GM06990 (cell line): ENCODE measurements at regions not wholly inside any gene's neighbourhood (a gene's known extent, or its start where the extent isn't known, plus 50 kb on each side); places are given as distances from the start of the nearest gene placed in this dataset.

Experiments
- DNase-seq: peaks from one replicate; pipeline ENCODE4 v3.0.0-alpha.2; 2011; ENCODE audit not compliant: insufficient read length; ENCODE audit errors: extremely low read depth
- H3K27me3 ChIP-seq: replicated peaks from 2 replicates; pipeline ENCODE4 v1.6.0; 2011; ENCODE audit warnings: low read length; ENCODE audit not compliant: control insufficient read depth, insufficient read depth
- H3K36me3 ChIP-seq: 2 replicates; pipeline ENCODE4 v1.5.1; 2011; ENCODE audit warnings: low read length; ENCODE audit not compliant: control insufficient read depth, insufficient read depth
- H3K4me3 ChIP-seq: replicated peaks from 2 replicates; pipeline ENCODE4 v1.5.1; 2011; ENCODE audit warnings: low read depth, mild to moderate bottlenecking, control low read depth, low read length
- TF ChIP-seq, protein P1 (sequence below): IDR thresholded peaks from 2 replicates; pipeline ENCODE4 v1.5.1; 2011; ENCODE audit warnings: low read length, control low read depth, mild to moderate bottlenecking, inconsistent platforms; ENCODE audit not compliant: insufficient read depth, poor library complexity, severe bottlenecking

DNA sequence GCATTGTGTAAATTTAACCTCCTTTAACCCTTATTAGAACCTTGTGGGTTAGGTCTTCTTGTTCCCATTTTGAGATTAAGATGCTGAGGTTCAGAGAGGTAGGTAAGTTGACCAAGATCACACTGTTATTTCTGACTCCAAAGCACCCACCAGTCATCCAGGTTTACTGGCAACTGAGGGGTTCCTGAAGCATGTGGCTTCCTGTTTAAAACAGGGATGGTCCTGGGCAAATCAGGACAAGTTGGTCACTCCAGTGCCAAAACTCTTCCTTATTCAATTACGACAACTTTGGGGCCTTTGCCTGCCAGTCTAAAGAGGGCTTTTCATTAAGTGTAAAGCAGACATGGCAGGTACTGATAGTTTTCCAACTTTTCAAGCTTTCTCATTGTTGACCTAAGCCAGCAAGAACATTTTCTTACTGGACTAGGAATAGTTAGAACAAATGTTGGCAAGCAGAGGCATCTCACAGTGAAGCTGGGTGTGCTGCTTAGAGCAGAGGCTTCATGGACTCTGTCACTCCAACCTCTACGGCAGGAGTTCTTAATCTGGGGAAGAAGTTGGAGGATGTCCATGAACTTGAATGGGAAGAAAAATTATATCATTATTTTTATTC is 149.4 kb upstream of the ADAMTS9 start:
- H3K36me3 ChIP-seq = no peaks in the 10 kb centered on the region
- no peak overlapping the region for H3K4me3 ChIP-seq
- no peak for DNase-seq
- no peaks in the 10 kb centered on the region for H3K27me3 ChIP-seq
- TF ChIP-seq, protein P1, sequence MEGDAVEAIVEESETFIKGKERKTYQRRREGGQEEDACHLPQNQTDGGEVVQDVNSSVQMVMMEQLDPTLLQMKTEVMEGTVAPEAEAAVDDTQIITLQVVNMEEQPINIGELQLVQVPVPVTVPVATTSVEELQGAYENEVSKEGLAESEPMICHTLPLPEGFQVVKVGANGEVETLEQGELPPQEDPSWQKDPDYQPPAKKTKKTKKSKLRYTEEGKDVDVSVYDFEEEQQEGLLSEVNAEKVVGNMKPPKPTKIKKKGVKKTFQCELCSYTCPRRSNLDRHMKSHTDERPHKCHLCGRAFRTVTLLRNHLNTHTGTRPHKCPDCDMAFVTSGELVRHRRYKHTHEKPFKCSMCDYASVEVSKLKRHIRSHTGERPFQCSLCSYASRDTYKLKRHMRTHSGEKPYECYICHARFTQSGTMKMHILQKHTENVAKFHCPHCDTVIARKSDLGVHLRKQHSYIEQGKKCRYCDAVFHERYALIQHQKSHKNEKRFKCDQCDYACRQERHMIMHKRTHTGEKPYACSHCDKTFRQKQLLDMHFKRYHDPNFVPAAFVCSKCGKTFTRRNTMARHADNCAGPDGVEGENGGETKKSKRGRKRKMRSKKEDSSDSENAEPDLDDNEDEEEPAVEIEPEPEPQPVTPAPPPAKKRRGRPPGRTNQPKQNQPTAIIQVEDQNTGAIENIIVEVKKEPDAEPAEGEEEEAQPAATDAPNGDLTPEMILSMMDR = no peak

DNA sequence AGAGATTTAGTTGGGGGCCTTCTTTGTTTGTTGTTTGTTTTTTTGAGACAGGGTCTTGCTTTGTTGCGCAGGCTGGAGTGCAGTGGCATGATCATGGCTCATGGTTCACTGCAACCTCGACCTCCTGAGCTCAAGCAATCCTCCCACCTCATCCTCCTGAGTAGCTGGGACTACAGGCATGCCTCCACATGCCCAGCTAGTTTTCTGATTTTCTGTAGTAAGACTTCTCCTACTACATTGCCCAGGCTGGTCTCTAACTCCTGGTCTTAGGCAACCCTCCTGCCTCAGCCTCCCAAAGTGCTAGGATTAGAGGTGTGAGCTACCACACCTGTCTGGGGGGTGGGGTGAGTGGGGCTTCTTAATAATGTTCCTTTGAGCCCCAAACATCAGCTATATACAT is 148.3 kb upstream of the ADAMTS9 start:
- no peaks in the 10 kb centered on the region for H3K36me3 ChIP-seq
- TF ChIP-seq, protein P1 = no peak

DNA sequence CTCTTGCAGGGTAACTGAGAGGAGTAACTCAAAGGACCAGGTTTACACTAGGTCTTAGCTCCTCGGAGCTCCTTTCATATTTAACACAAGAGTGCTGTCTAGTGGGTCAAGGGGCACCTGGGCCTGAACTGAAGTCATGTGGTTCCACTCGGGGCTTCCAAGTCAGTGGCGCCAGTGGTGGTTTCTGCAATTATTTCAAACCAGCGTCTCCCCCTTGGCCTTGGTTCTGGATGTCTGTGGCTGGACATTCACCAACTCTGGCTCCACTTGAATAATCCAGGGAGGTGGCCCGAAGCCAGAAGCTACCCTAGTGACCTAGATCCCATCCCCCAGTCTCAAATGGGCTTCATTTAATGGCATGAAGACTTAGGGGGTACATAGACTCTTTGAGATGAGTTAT is 144.3 kb upstream of the ADAMTS9 start:
- no peak for DNase-seq
- no peaks in the 10 kb centered on the region for H3K27me3 ChIP-seq
- H3K4me3 ChIP-seq = no peak overlapping the region
- no peaks in the 10 kb centered on the region for H3K36me3 ChIP-seq
- TF ChIP-seq, protein P1 = no peak

More for the DNA sequence above, 148.3 kb upstream of the ADAMTS9 start:
- Histone ChIP-seq H3K4me3 (no peak overlapping the region), H3K27me3 (no peaks in the 10 kb centered on the region)
- no peak for DNase-seq

DNA sequence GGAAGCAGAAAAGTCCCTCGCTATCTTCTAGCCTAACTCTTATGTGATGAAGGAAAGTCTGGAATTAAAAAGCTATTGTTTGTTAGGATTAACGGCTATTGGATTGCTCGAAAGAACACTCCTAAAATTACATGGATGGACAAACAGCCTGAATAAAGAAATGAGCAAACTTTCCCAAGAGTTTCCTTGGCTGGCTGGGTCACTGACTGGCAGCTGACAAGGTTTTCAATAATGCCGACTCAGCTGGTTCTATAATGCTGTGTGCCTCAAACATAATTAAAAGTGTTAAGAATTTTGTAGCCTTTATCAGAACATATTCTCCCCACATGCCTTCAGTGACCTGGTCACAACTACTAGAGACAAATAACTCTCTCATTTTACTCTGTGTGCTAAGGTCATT is 142.9 kb upstream of the ADAMTS9 start:
- no peak for DNase-seq
- no peak overlapping the region for H3K4me3 ChIP-seq
- no peaks in the 10 kb centered on the region for H3K27me3 ChIP-seq
- H3K36me3 ChIP-seq = no peaks in the 10 kb centered on the region
- TF ChIP-seq, protein P1 = no peak

DNA sequence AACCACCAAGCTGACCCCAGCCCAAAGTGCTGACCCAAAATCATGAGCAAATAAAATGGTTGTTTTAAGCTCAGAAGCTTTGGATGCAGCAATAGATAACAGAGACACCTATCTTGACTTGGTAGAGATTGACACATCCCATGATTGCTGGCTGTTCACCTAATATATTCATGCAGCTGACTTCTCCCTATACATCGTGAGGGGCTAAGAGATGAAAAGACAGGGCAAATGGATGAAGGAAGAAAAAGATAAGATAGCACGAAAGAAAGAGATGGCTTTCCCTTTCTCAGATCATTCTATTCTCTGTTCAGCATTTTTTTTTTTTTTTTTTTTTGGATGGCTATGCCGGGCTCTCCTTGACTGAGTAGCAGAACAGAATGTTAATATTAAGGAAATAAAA is 141.5 kb upstream of the ADAMTS9 start:
- Histone ChIP-seq H3K4me3 (no peak overlapping the region), H3K36me3 (no peaks in the 10 kb centered on the region), H3K27me3 (no peaks in the 10 kb centered on the region)
- TF ChIP-seq, protein P1 = no peak
- no peak for DNase-seq

DNA sequence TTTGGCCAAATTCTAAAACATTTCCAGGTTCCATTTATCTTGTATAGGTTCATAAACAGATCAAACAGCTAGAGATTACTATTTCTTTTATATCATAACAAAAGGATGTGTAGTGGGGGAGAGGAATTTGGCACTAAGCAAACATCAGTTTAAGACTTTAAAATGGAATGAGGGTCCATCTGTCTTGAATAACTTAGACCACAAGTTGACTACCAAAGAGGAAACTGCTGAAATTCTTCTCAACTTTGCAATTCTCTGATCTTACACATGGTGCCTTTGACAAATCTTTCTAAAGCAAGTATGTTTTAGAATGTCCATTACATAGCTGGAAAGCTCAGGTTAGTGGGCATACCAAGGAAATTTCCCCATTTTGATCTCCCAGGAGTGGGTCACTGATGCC is 140.5 kb upstream of the ADAMTS9 start:
- H3K36me3 ChIP-seq = no peaks in the 10 kb centered on the region
- H3K4me3 ChIP-seq = no peak overlapping the region
- DNase-seq = no peak
- TF ChIP-seq, protein P1 = no peak
- H3K27me3 ChIP-seq = no peaks in the 10 kb centered on the region
